GM19463 (cell line): ENCODE measurements at regions not wholly inside any gene's neighbourhood (a gene's known extent, or its start where the extent isn't known, plus 50 kb on each side); places are given as distances from the start of the nearest gene placed in this dataset.
"Not testable (repeated sequence)": the region's sequence is repeated elsewhere in the genome, so short reads cannot be mapped to it uniquely, and the experiment has no call there.

ENCODE experiments used
- ATAC-seq: cut with Tn5 transposase; IDR thresholded peaks from one replicate; pipeline ENCODE4 v1.9.1; 2021; ENCODE audit warnings: mild to moderate bottlenecking, moderate library complexity; ENCODE audit not compliant: unreplicated experiment

GRCh38 chr6:113750151-113750855 lies 106.8 kb upstream of the MARCKS start:
- no peak for ATAC-seq

DNA sequence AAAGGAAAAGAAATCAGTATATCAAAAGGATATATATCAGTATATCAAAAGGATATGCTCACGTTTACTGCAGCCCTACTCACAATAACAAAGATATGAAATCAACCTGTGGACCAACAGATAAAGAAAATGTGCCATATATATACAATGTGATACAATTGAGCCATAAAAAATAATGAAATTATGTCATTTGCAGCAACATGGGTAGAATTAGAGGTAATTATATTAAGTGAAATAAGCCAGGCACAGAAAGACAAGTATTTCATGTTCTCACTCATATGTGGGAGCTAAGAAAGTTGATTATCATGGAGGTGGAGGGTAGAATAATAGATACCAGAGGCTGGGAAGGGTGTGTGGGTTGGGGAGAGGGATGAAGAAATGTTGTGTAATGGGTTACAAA lies 102.9 kb upstream of the MARCKS start:
- ATAC-seq, result no peak

DNA sequence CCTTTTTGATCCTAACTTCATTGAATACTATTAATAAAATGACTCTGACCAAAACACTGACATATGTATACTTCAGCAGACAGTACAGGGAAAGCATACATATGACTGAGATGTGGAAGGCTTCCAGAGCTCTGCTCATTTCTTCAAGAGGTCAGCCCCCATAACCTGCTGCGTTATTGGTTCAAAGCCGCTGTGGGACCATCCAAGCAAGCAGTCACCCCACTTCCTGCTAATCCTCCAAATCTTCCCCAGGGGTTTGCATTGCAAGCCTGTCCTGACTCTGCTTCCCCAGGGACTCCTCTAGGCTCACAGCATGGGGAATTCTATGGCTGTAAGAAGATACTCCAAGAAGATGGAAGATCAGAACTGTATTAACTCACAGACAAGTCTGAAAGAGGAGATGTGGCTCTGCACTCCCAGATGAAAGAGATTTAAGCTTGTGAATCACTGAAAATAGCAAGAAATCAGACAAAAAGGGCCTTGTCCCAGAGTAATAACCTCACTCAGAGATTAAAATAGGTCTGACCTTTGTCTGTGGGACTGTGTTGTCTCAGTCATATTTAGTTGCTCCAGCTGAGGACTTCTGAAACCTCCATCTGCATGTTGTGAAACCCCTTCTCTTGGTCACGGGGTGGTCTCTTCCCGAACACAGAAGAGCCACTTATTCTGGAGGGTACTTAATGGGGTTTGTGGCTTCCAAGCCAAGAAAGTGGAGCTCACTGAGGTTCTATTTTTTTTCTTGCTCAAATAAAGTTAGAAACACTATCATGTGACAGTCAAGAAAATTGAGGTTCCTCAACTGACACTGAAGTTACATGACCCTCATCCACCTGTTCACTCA lies 101.5 kb upstream of the MARCKS start:
- ATAC-seq, result peak; percentile 83

DNA sequence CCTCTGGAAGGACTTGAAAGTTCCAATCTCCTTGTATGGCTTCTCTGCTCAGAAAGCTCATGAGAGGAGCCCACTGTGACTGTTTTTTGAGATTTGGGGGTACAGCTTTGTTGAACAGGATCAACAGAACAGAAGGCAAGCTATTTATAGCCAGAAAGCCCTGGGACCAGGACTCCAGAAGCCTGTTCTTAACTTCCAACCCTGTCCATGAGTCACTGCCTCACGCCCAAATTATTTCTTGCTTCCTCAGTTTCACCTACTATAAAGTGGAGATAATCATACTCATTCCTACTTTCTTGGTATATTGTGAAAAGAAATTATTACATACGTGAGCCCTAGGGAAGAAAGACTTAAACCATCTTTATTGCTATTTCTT lies 100.9 kb upstream of the MARCKS start:
- ATAC-seq, result no peak

DNA sequence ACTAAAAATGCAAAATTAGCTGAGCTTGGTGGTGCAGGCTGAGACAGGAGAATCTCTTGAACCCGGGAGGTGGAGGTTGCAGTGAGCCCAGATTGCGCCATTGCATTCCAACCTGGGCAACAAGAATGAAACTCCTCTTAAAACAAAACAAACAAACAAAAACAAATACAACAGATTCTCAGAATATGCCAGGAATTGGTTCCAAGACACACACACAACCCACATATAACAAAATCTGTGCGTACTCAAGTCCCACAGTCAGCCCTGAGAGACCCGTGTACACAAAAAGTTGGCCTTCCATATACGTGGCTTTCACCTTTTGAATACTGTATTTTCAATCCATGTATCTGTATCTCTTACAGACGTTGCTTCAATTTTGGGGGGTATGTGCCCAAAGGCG lies 98.9 kb upstream of the MARCKS start:
- ATAC-seq, result no peak

DNA sequence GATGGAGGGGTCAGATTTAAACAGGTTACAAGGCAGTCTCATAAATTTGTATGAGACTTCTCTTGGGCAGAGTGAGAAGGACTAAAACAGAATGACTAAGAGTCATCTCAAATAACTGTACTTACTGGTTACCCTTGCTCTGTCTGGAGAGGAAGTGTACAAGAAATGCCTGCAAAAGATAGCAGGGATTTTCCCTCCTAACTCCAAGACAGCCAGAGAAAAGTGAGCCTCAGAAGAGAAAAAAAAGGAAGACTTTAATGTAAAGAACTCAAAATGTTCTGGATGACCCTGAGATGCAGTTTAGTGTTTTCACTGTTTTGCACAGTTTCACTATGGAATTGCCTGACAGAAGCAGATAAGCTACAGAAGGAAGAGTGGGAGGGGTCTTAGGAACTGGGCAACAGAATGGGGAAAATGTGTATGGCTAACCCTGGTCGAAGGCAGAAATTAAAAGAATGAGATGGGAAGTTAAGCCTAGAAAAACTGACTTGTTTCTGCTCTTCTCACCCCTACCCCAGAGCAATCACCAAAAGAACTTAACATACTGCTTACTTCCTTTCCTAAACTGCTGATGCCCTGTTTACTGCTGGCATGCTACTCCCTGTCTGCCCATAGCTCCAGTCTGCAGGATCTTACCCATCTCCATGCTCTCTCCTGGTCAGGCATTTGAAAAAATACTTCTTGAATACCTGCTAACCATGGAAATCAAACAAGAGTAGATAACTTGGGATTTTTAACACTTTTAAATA lies 98.1 kb upstream of the MARCKS start:
- no peak for ATAC-seq

DNA sequence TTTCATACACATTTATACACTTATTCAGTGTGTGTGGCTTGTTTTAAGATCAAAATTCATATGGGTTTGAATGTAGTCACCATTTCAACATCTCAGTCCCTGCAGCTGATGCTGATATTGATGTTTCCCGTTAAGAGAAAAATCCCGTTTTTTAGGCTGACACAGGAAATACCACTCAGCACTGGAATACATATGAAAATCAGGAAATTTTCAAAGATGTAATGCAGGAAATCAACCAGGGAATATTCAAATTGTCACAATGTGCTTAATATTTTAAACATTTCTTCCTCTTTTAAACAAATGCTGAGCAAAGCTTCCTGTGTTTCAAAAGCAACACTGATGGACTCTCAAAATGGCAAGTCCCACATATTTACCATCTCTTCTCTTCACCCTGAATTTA lies 94.5 kb upstream of the MARCKS start:
- no peak for ATAC-seq

GRCh38 chr6:113763311-113763766 lies 93.8 kb upstream of the MARCKS start:
- no peak for ATAC-seq

DNA sequence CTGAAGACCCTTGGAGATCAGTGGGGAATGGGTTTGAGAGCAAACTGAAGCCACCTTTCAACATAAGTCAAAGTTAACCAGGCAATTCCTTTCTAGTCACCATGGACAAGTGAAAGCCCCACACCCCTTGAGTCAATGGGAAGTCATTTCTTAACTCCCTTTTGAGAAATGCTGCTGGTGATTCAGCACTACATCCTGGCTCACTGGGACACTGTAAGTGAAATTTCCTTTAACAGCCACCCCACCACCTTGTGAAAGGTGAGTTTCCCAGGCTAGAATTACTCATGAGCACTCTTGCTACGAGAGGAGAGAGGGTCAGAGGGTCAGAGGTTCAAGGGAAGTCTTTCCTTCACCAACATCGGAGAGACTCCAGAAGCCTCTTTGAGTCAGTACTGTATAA lies 93.3 kb upstream of the MARCKS start:
- ATAC-seq, result peak; percentile 82

DNA sequence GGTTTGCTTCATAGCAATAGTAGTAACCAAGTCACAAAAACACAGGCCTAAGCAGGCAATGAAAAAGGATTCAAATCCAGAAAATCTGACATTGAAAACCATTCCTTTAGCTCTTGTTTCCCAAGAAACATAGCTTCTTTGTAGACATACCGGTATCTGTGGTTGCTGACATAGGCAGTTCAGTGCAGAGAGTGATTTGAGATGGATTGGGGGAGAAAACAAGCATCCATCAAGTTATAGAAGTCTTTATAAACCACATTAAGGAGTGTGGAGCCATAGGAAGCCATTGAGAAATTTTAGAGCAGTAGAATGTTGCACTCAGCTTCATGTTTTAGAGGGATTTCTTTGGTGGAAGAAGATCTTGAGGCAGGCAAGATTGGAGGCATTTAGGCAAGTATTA lies 91.2 kb upstream of the MARCKS start:
- ATAC-seq, result no peak

- ATAC-seq, result no peak
These were observed 89.2 kb upstream of the MARCKS start for GRCh38 chr6:113767985-113768384.

DNA sequence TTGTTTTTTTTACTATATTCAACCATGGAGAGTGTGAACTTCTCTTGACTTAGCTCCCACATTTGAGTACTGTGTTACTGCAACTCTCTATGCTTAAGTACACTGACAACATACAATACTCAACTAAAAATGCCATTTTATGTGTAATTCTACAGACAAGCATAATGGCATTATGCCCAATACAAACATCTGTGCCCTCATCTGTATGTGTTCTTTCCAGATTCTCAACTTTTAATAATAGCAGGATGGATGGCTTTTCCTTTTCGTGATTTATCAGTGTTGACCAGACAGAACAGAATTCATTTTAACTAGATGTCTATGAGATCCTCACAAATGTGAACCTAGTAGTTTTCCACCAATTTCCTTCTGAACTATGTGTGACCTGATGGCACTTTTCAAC lies 84.2 kb upstream of the MARCKS start:
- ATAC-seq, result no peak

- ATAC-seq, result no peak
These were observed 82.9 kb upstream of the MARCKS start for GRCh38 chr6:113774127-113774825.

GRCh38 chr6:113776998-113777397 lies 80.1 kb upstream of the MARCKS start:
- ATAC-seq, result no peak

- no peak for ATAC-seq
These were observed 79.5 kb upstream of the MARCKS start for GRCh38 chr6:113777601-113778000.

DNA sequence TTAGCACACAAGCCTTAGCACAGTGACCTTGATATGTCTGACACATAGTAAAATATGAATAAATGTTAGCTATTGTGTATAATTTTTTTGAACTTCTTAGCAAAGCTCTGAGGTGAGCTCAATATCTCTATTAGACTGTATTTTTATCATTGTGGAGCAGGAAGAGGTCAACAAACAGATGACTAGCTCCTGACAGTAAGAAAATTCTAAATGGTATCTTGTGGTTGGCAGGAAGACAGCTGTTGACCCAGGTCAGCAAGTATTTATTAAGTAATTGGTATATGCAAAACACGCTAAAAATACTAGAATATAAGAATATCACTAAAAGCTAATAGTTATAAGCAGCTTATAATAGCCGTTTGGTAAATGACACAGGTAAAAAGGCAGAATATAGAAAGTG lies 77.5 kb upstream of the MARCKS start:
- no peak for ATAC-seq

DNA sequence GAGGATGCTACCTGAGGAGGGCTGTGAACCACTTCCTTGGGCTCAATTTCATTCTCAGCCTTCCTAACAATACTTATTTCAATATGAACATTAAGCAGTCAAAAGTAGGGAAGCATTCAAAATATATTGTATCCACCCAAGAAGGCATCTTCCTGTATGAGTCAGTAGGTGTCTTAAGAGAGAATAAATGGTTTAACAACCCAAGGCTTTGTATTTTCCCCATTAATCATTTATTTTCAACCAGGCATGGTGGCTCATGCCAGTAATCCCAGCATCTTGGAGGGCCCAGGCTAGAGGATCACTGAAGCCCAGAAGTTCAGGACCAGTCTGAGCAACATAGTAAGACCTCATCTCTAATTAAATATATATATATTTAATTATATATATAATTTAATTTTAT lies 74.5 kb upstream of the MARCKS start:
- ATAC-seq, result no peak

DNA sequence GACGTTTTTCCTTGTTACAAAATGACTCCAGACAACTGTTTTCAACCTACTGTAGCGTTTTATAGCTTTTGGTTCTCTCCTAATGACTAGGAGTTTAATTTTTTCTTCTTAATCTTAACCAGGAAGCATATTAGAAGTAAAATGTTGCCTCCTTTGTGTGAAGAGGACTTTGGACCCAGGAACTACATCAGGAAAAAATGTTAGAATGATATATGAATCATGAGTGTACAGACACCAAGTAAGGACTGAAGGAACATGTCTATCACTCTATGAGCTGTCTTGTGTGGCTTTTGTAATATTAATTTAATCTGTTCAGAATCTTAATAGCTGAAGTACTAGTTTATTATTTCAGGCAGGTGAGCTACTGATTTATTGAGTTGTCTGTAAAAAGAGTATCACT lies 71.0 kb upstream of the MARCKS start:
- no peak for ATAC-seq

- no peak for ATAC-seq
These were observed 68.6 kb upstream of the MARCKS start for GRCh38 chr6:113788586-113788985.

- not testable (repeated sequence) for ATAC-seq
These were observed 65.9 kb upstream of the MARCKS start for GRCh38 chr6:113791225-113791624.

GRCh38 chr6:113795371-113795770 lies 61.8 kb upstream of the MARCKS start:
- not testable (repeated sequence) for ATAC-seq
